Liver (tissue), 3 donors: ENCODE measurements at regions not wholly inside any gene's neighbourhood (a gene's known extent, or its start where the extent isn't known, plus 50 kb on each side); places are given as distances from the start of the nearest gene placed in this dataset.

Source experiments
- ATF3 ChIP-seq: IDR thresholded peaks from 2 replicates; pipeline ENCODE4 v1.6.1; 2016; ENCODE audit warnings: antibody characterized with exemption
- CTCF ChIP-seq: fragments of 150-350 bp; IDR thresholded peaks from 2 replicates; pipeline ENCODE4 v1.5.1; 2017; ENCODE audit warnings: improper control_type of control experiment, low read depth, low read length; ENCODE audit not compliant: missing input control
- FOXA1 ChIP-seq: IDR thresholded peaks from 2 replicates; pipeline ENCODE4 v1.6.1; 2016; ENCODE audit warnings: antibody characterized with exemption
- GABPA ChIP-seq, 2 donors: IDR thresholded peaks in 1 of 2; conservative IDR thresholded peaks in 1 of 2; 2 replicates each; pipeline ENCODE4 v1.6.1; 2016; ENCODE audit warnings: antibody characterized with exemption in 2 of 2, mild to moderate bottlenecking in 1 of 2, moderate library complexity in 1 of 2
- HNF4A ChIP-seq, 2 donors: conservative IDR thresholded peaks; 2 replicates each; pipeline ENCODE4 v1.6.1; 2016; ENCODE audit warnings: antibody characterized with exemption in 2 of 2, mild to moderate bottlenecking in 2 of 2
- JUND ChIP-seq, 2 donors: IDR thresholded peaks; 2 replicates each; pipeline ENCODE4 v1.6.1; 2016; ENCODE audit warnings: antibody characterized with exemption in 2 of 2
- MAX ChIP-seq: IDR thresholded peaks from 2 replicates; pipeline ENCODE4 v1.6.1; 2016; ENCODE audit warnings: antibody characterized with exemption
- NR2F2 ChIP-seq: IDR thresholded peaks from 2 replicates; pipeline ENCODE4 v1.6.1; 2016; ENCODE audit warnings: antibody characterized with exemption
- RAD21 ChIP-seq, 2 donors: IDR thresholded peaks; 2 replicates each; pipeline ENCODE4 v1.6.1; 2016; ENCODE audit warnings: antibody characterized with exemption in 2 of 2, mild to moderate bottlenecking in 2 of 2
- SP1 ChIP-seq: IDR thresholded peaks from 2 replicates; pipeline ENCODE4 v1.6.1; 2018; ENCODE audit warnings: antibody characterized with exemption, mild to moderate bottlenecking
- TAF1 ChIP-seq: conservative IDR thresholded peaks from 2 replicates; pipeline ENCODE4 v1.6.1; 2016; ENCODE audit warnings: antibody characterized with exemption, mild to moderate bottlenecking
- YY1 ChIP-seq: IDR thresholded peaks from 2 replicates; pipeline ENCODE4 v1.6.1; 2016; ENCODE audit warnings: antibody characterized with exemption, mild to moderate bottlenecking
- ZBTB33 ChIP-seq: IDR thresholded peaks from 2 replicates; pipeline ENCODE4 v1.6.1; 2016; ENCODE audit warnings: antibody characterized with exemption
- TF ChIP-seq, protein P1 (sequence below): IDR thresholded peaks from 2 replicates; pipeline ENCODE4 v1.6.1; 2016; ENCODE audit warnings: antibody characterized with exemption, mild to moderate bottlenecking
- donor health status: healthy.
- donor health status: healthy.

GRCh38 chr13:75178436-75178835 lies 303.5 kb downstream of the TBC1D4 start:
- TF ChIP-seq CTCF = no peak
- no peak for TF ChIP-seq YY1
- no peak for TF ChIP-seq MAX
- no peak for TF ChIP-seq TAF1
- no peak for TF ChIP-seq JUND (IDR thresholded peaks at IDR 0.05)
- TF ChIP-seq SP1 = no peak
- no peak for TF ChIP-seq ZBTB33
- TF ChIP-seq, protein P1, sequence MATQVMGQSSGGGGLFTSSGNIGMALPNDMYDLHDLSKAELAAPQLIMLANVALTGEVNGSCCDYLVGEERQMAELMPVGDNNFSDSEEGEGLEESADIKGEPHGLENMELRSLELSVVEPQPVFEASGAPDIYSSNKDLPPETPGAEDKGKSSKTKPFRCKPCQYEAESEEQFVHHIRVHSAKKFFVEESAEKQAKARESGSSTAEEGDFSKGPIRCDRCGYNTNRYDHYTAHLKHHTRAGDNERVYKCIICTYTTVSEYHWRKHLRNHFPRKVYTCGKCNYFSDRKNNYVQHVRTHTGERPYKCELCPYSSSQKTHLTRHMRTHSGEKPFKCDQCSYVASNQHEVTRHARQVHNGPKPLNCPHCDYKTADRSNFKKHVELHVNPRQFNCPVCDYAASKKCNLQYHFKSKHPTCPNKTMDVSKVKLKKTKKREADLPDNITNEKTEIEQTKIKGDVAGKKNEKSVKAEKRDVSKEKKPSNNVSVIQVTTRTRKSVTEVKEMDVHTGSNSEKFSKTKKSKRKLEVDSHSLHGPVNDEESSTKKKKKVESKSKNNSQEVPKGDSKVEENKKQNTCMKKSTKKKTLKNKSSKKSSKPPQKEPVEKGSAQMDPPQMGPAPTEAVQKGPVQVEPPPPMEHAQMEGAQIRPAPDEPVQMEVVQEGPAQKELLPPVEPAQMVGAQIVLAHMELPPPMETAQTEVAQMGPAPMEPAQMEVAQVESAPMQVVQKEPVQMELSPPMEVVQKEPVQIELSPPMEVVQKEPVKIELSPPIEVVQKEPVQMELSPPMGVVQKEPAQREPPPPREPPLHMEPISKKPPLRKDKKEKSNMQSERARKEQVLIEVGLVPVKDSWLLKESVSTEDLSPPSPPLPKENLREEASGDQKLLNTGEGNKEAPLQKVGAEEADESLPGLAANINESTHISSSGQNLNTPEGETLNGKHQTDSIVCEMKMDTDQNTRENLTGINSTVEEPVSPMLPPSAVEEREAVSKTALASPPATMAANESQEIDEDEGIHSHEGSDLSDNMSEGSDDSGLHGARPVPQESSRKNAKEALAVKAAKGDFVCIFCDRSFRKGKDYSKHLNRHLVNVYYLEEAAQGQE = no peak
- no peak for TF ChIP-seq HNF4A (conservative IDR thresholded peaks at IDR 0.05)
- TF ChIP-seq NR2F2 = no peak
- no peak for TF ChIP-seq RAD21 (IDR thresholded peaks at IDR 0.05)
- TF ChIP-seq FOXA1 = no peak
- no peak for TF ChIP-seq GABPA (IDR thresholded peaks at IDR 0.05 in 1 of 2, conservative IDR thresholded peaks at IDR 0.05 in 1 of 2)
- TF ChIP-seq ATF3 = no peak
